PC-9 (cell line): ENCODE measurements at regions not wholly inside any gene's neighbourhood (a gene's known extent, or its start where the extent isn't known, plus 50 kb on each side); places are given as distances from the start of the nearest gene placed in this dataset.

Experiments
- BruUV-seq: library from RNA; stranded (reverse); fragments of 400-500 nt; replicated peaks from 2 replicates; lab custom pipeline; 2021; lab: Mats Ljungman, UMichigan
- CTCF ChIA-PET: fragments of 300-600 bp; sonication (Branson Sonifier 250); formaldehyde crosslinking; loops from one replicate; lab custom pipeline; 2022; ENCODE audit warnings: antibody characterized with exemption; lab: Charles Lee
- POLR2A ChIA-PET: fragments of 300-600 bp; sonication (Branson Sonifier 250); formaldehyde crosslinking; loops from one replicate; lab custom pipeline; 2022; ENCODE audit warnings: antibody characterized with exemption; ENCODE audit not compliant: unreplicated experiment; lab: Charles Lee
- DNase-seq, 2 experiments: peaks; one replicate each; pipeline versions ENCODE4 v3.0.0 to v3.0.0-alpha.2; 2015 to 2022; ENCODE audit warnings: mixed read lengths in 1 of 2
- H2AFZ ChIP-seq: fragments of 200-600 bp; sonication (generic); 2 replicates; pipeline ENCODE4 v1.8.1; 2017; ENCODE audit warnings: antibody characterized with exemption
- H3F3A ChIP-seq: fragments of 200-600 bp; sonication (generic); 2 replicates; pipeline ENCODE4 v1.8.1; 2017; ENCODE audit warnings: antibody characterized with exemption, mild to moderate bottlenecking, low read depth; ENCODE audit not compliant: insufficient read depth
- H3K27ac ChIP-seq: fragments of 200-600 bp; sonication (generic); 2 replicates; pipeline ENCODE4 v1.6.1; 2016; ENCODE audit warnings: mixed run types
- H3K27me3 ChIP-seq: fragments of 200-600 bp; sonication (generic); 2 replicates; pipeline ENCODE4 v1.6.1; 2016; ENCODE audit warnings: low read depth, mixed run types; ENCODE audit not compliant: insufficient read depth
- H3K36me3 ChIP-seq: fragments of 200-600 bp; sonication (generic); 2 replicates; pipeline ENCODE4 v1.6.1; 2016; ENCODE audit warnings: low read depth, mixed run types
- H3K4me1 ChIP-seq: fragments of 200-600 bp; sonication (generic); replicated peaks from 2 replicates; pipeline ENCODE4 v1.6.1; 2016; ENCODE audit warnings: mixed run types; ENCODE audit not compliant: insufficient read depth
- H3K4me2 ChIP-seq: fragments of 200-600 bp; sonication (generic); 2 replicates; pipeline ENCODE4 v1.6.1; 2017; ENCODE audit warnings: mixed run types
- H3K4me3 ChIP-seq: fragments of 200-600 bp; sonication (generic); 2 replicates; pipeline ENCODE4 v1.6.1; 2016; ENCODE audit warnings: mixed run types
- H3K79me2 ChIP-seq: fragments of 200-600 bp; sonication (generic); 2 replicates; pipeline ENCODE4 v1.6.1; 2017; ENCODE audit warnings: low read depth, mixed run types
- H3K9me2 ChIP-seq: fragments of 200-600 bp; sonication (generic); 2 replicates; pipeline ENCODE4 v1.8.1; 2017; ENCODE audit warnings: mild to moderate bottlenecking; ENCODE audit not compliant: insufficient read depth
- H3K9me3 ChIP-seq: fragments of 200-600 bp; sonication (generic); 2 replicates; pipeline ENCODE4 v1.8.1; 2016; ENCODE audit warnings: low read depth; ENCODE audit not compliant: insufficient read depth
- H4K20me1 ChIP-seq: fragments of 200-600 bp; sonication (generic); 2 replicates; pipeline ENCODE4 v1.8.1; 2017; ENCODE audit not compliant: insufficient read depth
- CTCF ChIP-seq: fragments of 200-600 bp; sonication (generic); conservative IDR thresholded peaks from 2 replicates; pipeline ENCODE4 v1.6.1; 2017; ENCODE audit warnings: mixed run types, antibody characterized with exemption, mild to moderate bottlenecking, moderate library complexity
- EZH2 ChIP-seq: fragments of 200-600 bp; sonication (generic); IDR thresholded peaks from 2 replicates; pipeline ENCODE4 v1.8.0; 2017; ENCODE audit warnings: antibody characterized with exemption, low read depth
- intact Hi-C: fragments of 100-400 bp; cut with micrococcal nuclease; formaldehyde crosslinking; loops from one replicate; pipeline ENCODE4 v1.10.0; 2022; ENCODE audit not compliant: unreplicated experiment

DNA sequence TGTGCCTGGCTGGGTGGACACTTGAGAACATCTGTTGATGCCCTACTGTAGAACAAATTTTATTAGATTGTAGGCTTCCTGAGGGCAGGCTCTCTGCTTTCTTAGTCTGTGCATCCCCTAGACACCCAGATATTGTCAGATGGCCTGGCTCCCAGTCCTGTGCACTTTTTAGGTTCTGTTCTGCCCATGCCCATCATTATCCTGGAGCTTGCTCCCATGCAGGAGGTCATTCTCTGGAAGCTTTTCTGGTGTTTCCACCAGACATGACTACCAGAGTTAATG, 213.3 kb downstream of the MYCN start:
- TF ChIP-seq CTCF (no peak), EZH2 (no peak)
- BruUV-seq: no TSS peak

GRCh38 chr2:16152928-16153753, 212.8 kb downstream of the MYCN start:
- Histone ChIP-seq H3F3A (no peaks in the 10 kb centered on the region), H3K4me3 (no peak overlapping the region), H3K4me2 (no peak overlapping the region), H3K9me2 (no peaks in the 10 kb centered on the region), H3K36me3 (no peaks in the 10 kb centered on the region), H3K4me1 (no peaks in the 10 kb centered on the region), H3K27me3 (peaks cover 27% of the 10 kb centered on the region; the same call in 1 of the 2 replicates), H3K9me3 (no peaks in the 10 kb centered on the region), H3K79me2 (no peaks in the 10 kb centered on the region), H3K27ac (no peak overlapping the region), H2AFZ (no peak overlapping the region), H4K20me1 (no peaks in the 10 kb centered on the region)
- ChIA-PET POLR2A (no interaction called here), CTCF (no interaction called here)
- no peak for DNase-seq
- no TSS peak for BruUV-seq
- TF ChIP-seq EZH2 (no peak), CTCF (no peak)
- intact Hi-C loops: no loop called here

More for the DNA sequence above, 213.3 kb downstream of the MYCN start:
- Histone ChIP-seq H3K36me3 (no peaks in the 10 kb centered on the region), H3K27ac (no peak overlapping the region), H3K4me3 (no peak overlapping the region), H3F3A (no peaks in the 10 kb centered on the region), H3K4me1 (no peaks in the 10 kb centered on the region), H3K4me2 (no peak overlapping the region), H3K9me3 (no peaks in the 10 kb centered on the region), H3K79me2 (no peaks in the 10 kb centered on the region), H2AFZ (no peak overlapping the region), H4K20me1 (no peaks in the 10 kb centered on the region), H3K9me2 (no peaks in the 10 kb centered on the region), H3K27me3 (peaks cover 30% of the 10 kb centered on the region)
- intact Hi-C loops: no loop called here
- CTCF ChIA-PET: no interaction called here
- no peak for DNase-seq
- POLR2A ChIA-PET: no interaction called here

DNA sequence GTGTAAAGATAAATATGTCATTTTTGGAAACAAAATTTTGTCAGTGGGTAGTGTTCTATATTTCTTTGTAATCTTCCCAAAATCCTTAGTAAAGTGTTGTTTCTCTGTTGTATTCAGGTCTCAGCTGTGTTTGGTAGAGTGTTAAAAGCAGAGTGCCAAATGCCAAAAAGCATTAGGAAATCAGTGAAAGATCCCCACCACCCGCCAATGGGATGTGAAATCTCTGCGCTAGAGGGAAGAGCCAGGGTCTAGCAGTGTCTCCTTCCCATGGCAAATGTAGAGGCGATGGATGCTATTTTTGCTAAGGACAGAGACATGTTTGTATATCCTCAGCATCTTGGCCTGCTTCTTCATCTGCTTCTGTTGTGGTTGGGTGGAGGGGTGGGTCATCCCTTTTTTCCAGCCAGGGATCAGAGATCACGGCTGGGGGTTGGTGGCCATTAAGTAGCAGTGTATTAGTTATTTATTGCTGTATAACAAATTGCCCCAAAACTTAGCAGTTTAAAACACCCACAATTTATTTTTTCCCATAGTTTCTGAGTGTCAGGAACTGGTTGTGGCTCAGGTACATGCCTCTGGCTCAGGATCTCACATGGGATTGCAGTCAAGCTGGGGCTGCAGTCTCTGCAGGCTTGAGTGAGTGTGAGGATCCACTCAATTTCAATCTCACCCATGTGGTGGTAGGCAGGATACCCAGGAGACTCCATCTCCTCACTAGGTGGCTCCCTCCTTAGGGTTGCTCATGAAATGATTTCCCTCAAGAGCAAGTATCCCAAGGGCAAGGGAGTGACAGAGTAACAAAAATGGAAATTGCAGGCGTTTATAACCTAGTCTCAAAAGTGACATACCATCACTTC, 211.9 kb downstream of the MYCN start:
- BruUV-seq: no TSS peak
- Histone ChIP-seq H4K20me1 (no peaks in the 10 kb centered on the region), H3K4me2 (no peak overlapping the region), H3K27ac (no peak overlapping the region), H3K9me3 (no peaks in the 10 kb centered on the region), H3K9me2 (no peaks in the 10 kb centered on the region), H3K36me3 (no peaks in the 10 kb centered on the region), H3K4me3 (no peak overlapping the region), H3K27me3 (peaks cover 21% of the 10 kb centered on the region; the same call in 1 of the 2 replicates), H3F3A (no peaks in the 10 kb centered on the region), H2AFZ (no peak overlapping the region), H3K4me1 (no peaks in the 10 kb centered on the region), H3K79me2 (no peaks in the 10 kb centered on the region)
- CTCF ChIA-PET: no interaction called here
- intact Hi-C loops: no loop called here
- DNase-seq: no peak
- TF ChIP-seq EZH2 (no peak), CTCF (no peak)
- POLR2A ChIA-PET: no interaction called here
